ENCODE measurements at regions not wholly inside any gene's neighbourhood (a gene's known extent, or its start where the extent isn't known, plus 50 kb on each side); places are given as distances from the start of the nearest gene placed in this dataset.
"Not testable (repeated sequence)": the region's sequence is repeated elsewhere in the genome, so short reads cannot be mapped to it uniquely, and the experiment has no call there.

DNA sequence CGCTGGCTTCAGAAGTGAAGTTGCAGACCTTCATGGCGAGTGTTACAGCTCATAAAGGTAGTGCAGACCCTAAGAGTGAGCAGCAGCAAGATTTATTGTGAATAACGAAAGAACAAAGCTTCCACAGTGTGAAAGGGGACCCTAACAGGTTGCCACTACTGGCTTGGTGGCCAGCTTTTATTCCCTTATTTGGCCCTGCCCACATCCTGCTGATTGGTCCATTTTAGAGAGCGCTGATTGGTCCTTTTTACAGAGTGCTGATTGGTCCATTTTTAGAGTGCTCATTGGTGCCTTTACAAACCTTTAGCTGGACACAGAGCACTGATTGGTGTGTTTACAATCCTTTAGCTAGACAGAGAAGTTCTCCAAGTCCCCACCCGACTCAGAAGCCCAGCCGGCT is 298.0 kb upstream of the DLGAP1 start:
- not testable (repeated sequence) for DNase-seq (ENCODE audit: extremely low spot score); H3K36me3 ChIP-seq (ENCODE audit: insufficient read depth); H3K4me3 ChIP-seq (ENCODE audit: low read depth, low read length); H3K4me1 ChIP-seq (ENCODE audit: insufficient read depth); H3K27ac ChIP-seq (ENCODE audit: low read depth)
- WGBS: 73% methylated on average over 6 of the region's 6 CpGs

- 76% methylated on average over 3 of the region's 3 CpGs for WGBS
- DNase-seq (ENCODE audit: extremely low spot score): no peak
- Histone ChIP-seq H3K4me1 (ENCODE audit: insufficient read depth) (no peaks in the 10 kb centered on the region), H3K36me3 (ENCODE audit: insufficient read depth) (no peaks in the 10 kb centered on the region), H3K4me3 (ENCODE audit: low read depth, low read length) (no peak overlapping the region), H3K27ac (ENCODE audit: low read depth) (no peak overlapping the region)
Observed at GRCh38 chr18:4751523-4751922, 296.4 kb upstream of the DLGAP1 start.

- 62% methylated on average over 8 of the region's 8 CpGs for WGBS
- no peak overlapping the region for H3K4me3 ChIP-seq (ENCODE audit: low read depth, low read length)
- no peaks in the 10 kb centered on the region for H3K4me1 ChIP-seq (ENCODE audit: insufficient read depth)
- H3K36me3 ChIP-seq (ENCODE audit: insufficient read depth): no peaks in the 10 kb centered on the region
- no peak overlapping the region for H3K27ac ChIP-seq (ENCODE audit: low read depth)
- DNase-seq (ENCODE audit: extremely low spot score): no peak
Observed at GRCh38 chr18:4750393-4751346, 295.6 kb upstream of the DLGAP1 start.

GRCh38 chr18:4748975-4749374 is 293.9 kb upstream of the DLGAP1 start:
- no peak for DNase-seq (ENCODE audit: extremely low spot score)
- Histone ChIP-seq H3K36me3 (ENCODE audit: insufficient read depth) (no peaks in the 10 kb centered on the region), H3K4me3 (ENCODE audit: low read depth, low read length) (no peak overlapping the region), H3K27ac (ENCODE audit: low read depth) (no peak overlapping the region), H3K4me1 (ENCODE audit: insufficient read depth) (no peaks in the 10 kb centered on the region)
- 65% methylated on average over 5 of the region's 5 CpGs for WGBS

DNA sequence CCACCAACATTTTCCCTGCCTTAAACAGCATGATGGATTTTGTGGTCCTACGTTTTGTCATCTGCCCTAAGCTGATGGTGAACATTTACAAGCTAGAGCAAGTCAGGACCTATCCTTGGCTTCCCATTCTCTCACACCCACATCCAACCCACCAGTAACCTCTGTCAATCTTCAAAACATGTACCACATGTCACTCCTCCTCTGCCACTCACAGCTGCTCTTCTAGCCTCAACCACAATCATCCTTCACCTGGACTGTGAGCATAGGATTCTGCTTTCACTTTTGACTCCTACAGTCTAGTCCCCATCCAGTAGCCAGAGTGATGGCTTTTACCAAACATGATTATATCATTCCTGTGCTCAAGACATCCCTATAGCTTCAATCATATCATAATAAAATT is 279.8 kb upstream of the DLGAP1 start:
- Histone ChIP-seq H3K36me3 (ENCODE audit: insufficient read depth) (no peaks in the 10 kb centered on the region), H3K27ac (ENCODE audit: low read depth) (no peak overlapping the region), H3K4me1 (ENCODE audit: insufficient read depth) (no peaks in the 10 kb centered on the region), H3K4me3 (ENCODE audit: low read depth, low read length) (no peak overlapping the region)
- 81% methylated on average over 1 of the region's 1 CpG for WGBS
- DNase-seq (ENCODE audit: extremely low spot score): no peak

DNA sequence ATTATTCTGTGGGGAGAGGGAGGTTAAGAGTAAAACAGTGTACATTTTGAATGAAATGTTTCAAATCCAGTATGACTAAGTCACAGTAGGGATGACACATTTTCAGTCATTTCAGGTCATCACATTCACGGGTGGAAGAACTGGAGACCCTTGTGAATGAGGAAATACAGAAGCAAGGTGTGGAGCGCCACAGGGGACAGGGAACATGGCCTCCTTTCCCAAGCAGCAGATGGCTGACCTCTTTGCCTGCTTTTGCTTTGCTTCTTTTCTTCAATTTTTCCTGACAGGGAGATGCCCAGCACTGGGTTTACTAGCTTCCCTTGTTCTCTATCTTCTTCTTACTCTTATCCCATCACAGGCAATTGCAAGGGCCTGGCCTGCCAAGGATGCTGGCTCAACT is 278.9 kb upstream of the DLGAP1 start:
- Histone ChIP-seq H3K36me3 (ENCODE audit: insufficient read depth) (no peaks in the 10 kb centered on the region), H3K27ac (ENCODE audit: low read depth) (no peak overlapping the region), H3K4me1 (ENCODE audit: insufficient read depth) (no peaks in the 10 kb centered on the region), H3K4me3 (ENCODE audit: low read depth, low read length) (no peak overlapping the region)
- no peak for DNase-seq (ENCODE audit: extremely low spot score)
- 78% methylated on average over 2 of the region's 2 CpGs for WGBS

- no peak for DNase-seq (ENCODE audit: extremely low spot score)
- 78% methylated on average over 3 of the region's 3 CpGs for WGBS
- Histone ChIP-seq H3K4me1 (ENCODE audit: insufficient read depth) (no peaks in the 10 kb centered on the region), H3K4me3 (ENCODE audit: low read depth, low read length) (no peak overlapping the region), H3K36me3 (ENCODE audit: insufficient read depth) (no peaks in the 10 kb centered on the region), H3K27ac (ENCODE audit: low read depth) (no peak overlapping the region)
Observed at GRCh38 chr18:4721545-4721944, 266.4 kb upstream of the DLGAP1 start.

GRCh38 chr18:4720518-4720917 is 265.4 kb upstream of the DLGAP1 start:
- DNase-seq (ENCODE audit: extremely low spot score): no peak
- no peak overlapping the region for H3K4me3 ChIP-seq (ENCODE audit: low read depth, low read length)
- H3K36me3 ChIP-seq (ENCODE audit: insufficient read depth): no peaks in the 10 kb centered on the region
- 41% methylated on average over 2 of the region's 2 CpGs for WGBS
- no peaks in the 10 kb centered on the region for H3K4me1 ChIP-seq (ENCODE audit: insufficient read depth)
- H3K27ac ChIP-seq (ENCODE audit: low read depth): no peak overlapping the region

GRCh38 chr18:4705894-4706293 is 250.8 kb upstream of the DLGAP1 start:
- WGBS: 35% methylated on average over 1 of the region's 1 CpG
- Histone ChIP-seq H3K36me3 (ENCODE audit: insufficient read depth) (no peaks in the 10 kb centered on the region), H3K27ac (ENCODE audit: low read depth) (no peak overlapping the region), H3K4me3 (ENCODE audit: low read depth, low read length) (no peak overlapping the region), H3K4me1 (ENCODE audit: insufficient read depth) (no peaks in the 10 kb centered on the region)
- no peak for DNase-seq (ENCODE audit: extremely low spot score)

GRCh38 chr18:4704781-4705180 is 249.7 kb upstream of the DLGAP1 start:
- Histone ChIP-seq H3K27ac (ENCODE audit: low read depth) (no peak overlapping the region), H3K4me3 (ENCODE audit: low read depth, low read length) (no peak overlapping the region), H3K36me3 (ENCODE audit: insufficient read depth) (no peaks in the 10 kb centered on the region), H3K4me1 (ENCODE audit: insufficient read depth) (no peaks in the 10 kb centered on the region)
- no peak for DNase-seq (ENCODE audit: extremely low spot score)
- 25% methylated on average over 3 of the region's 3 CpGs for WGBS

- no peaks in the 10 kb centered on the region for H3K4me1 ChIP-seq (ENCODE audit: insufficient read depth)
- no peaks in the 10 kb centered on the region for H3K36me3 ChIP-seq (ENCODE audit: insufficient read depth)
- DNase-seq (ENCODE audit: extremely low spot score): no peak
- no peak overlapping the region for H3K27ac ChIP-seq (ENCODE audit: low read depth)
- WGBS: 89% methylated on average over 17 of the region's 17 CpGs
- no peak overlapping the region for H3K4me3 ChIP-seq (ENCODE audit: low read depth, low read length)
Observed at GRCh38 chr18:4691836-4692235, 236.7 kb upstream of the DLGAP1 start.

GRCh38 chr18:4678685-4679084 is 223.6 kb upstream of the DLGAP1 start:
- not testable (repeated sequence) for H3K4me1 ChIP-seq (ENCODE audit: insufficient read depth); H3K27ac ChIP-seq (ENCODE audit: low read depth); H3K36me3 ChIP-seq (ENCODE audit: insufficient read depth); DNase-seq (ENCODE audit: extremely low spot score); H3K4me3 ChIP-seq (ENCODE audit: low read depth, low read length)
- WGBS: 89% methylated on average over 5 of the region's 5 CpGs

GRCh38 chr18:4677006-4677405 is 221.9 kb upstream of the DLGAP1 start:
- DNase-seq (ENCODE audit: extremely low spot score): no peak

GRCh38 chr18:4672162-4672561 is 217.1 kb upstream of the DLGAP1 start:
- H3K36me3 ChIP-seq (ENCODE audit: insufficient read depth): no peaks in the 10 kb centered on the region
- no peak overlapping the region for H3K27ac ChIP-seq (ENCODE audit: low read depth)
- H3K4me3 ChIP-seq (ENCODE audit: low read depth, low read length): no peak overlapping the region
- H3K4me1 ChIP-seq (ENCODE audit: insufficient read depth): no peaks in the 10 kb centered on the region
- WGBS: 74% methylated on average over 6 of the region's 6 CpGs
- DNase-seq (ENCODE audit: extremely low spot score): no peak

More at GRCh38 chr18:4677006-4677405, 221.9 kb upstream of the DLGAP1 start:
- no peaks in the 10 kb centered on the region for H3K36me3 ChIP-seq (ENCODE audit: insufficient read depth)
- H3K27ac ChIP-seq (ENCODE audit: low read depth): no peak overlapping the region
- no peak overlapping the region for H3K4me3 ChIP-seq (ENCODE audit: low read depth, low read length)
- WGBS: 65% methylated on average over 3 of the region's 3 CpGs
- H3K4me1 ChIP-seq (ENCODE audit: insufficient read depth): no peaks in the 10 kb centered on the region

Measured in urinary bladder (tissue), 3 donors.